ENCODE measurements at regions not wholly inside any gene's neighbourhood (a gene's known extent, or its start where the extent isn't known, plus 50 kb on each side); places are given as distances from the start of the nearest gene placed in this dataset.
A peak's percentile ranks its signal among the peaks of the same experiment; 100 is the strongest.

DNA sequence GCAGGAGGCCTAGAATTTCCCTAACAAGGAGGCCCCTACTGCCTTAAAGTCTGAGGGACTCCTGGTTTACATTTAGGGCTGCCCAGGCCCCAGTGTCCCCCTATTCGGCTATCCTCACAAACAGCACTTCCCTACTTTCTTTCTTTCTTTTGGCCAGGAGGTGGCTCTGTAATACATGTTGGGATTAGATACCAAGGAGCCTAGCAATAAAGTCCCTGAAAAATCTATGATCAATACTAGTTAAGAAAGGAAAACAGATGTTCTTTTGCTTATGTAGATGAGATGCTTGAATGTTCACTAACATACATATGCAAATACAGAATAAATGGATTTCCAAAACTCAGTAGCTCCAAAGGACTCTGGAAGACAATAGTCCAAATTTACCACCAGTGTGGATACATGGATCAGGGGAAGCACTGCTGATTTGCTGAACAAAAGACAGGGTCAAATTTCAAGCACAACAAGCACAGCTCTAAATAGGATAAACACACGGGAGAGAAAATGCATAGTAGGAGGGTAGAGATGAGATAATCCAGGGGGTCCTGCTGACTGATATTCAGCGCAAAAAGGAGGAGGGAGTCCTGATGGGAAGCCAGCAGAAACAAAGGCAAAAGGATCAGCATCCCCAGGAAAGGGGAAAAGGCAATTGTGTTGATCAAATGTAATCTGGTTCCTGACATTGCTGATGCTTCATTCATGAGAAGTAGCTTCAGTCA, 240.0 kb downstream of the NUF2 start:
- TF ChIP-seq CTCF (IDR thresholded peaks at IDR 0.05) (peak in 1 of 3 donors; percentile 39), POLR2A (IDR thresholded peaks at IDR 0.05) (no peak), POLR2AphosphoS5 (IDR thresholded peaks at IDR 0.05) (no peak)
- intact Hi-C loops (cut with DNase I; ENCODE audit: low total_unique reads): no loop called here
- Histone ChIP-seq H3K9me3 (no peaks in the 10 kb centered on the region), H3K36me3 (no peaks in the 10 kb centered on the region), H3K27ac (no peak overlapping the region), H3K4me3 (no peak overlapping the region), H3K4me1 (no peaks in the 10 kb centered on the region), H3K27me3 (no peaks in the 10 kb centered on the region)
- no peak for DNase-seq (ENCODE audit: low spot score in 2 of 2)

GRCh38 chr1:163562355-163562754, 240.6 kb downstream of the NUF2 start:
- Histone ChIP-seq H3K4me3 (no peak overlapping the region), H3K27ac (no peak overlapping the region), H3K9me3 (no peaks in the 10 kb centered on the region), H3K36me3 (no peaks in the 10 kb centered on the region), H3K4me1 (no peaks in the 10 kb centered on the region), H3K27me3 (no peaks in the 10 kb centered on the region)
- intact Hi-C loops (cut with DNase I; ENCODE audit: low total_unique reads): no loop called here
- DNase-seq (ENCODE audit: low spot score in 2 of 2): no peak
- no peak for TF ChIP-seq POLR2A (IDR thresholded peaks at IDR 0.05)
- no peak for TF ChIP-seq POLR2AphosphoS5 (IDR thresholded peaks at IDR 0.05)
- no peak for TF ChIP-seq CTCF (IDR thresholded peaks at IDR 0.05)

GRCh38 chr1:163565166-163565565, 243.4 kb downstream of the NUF2 start:
- intact Hi-C loops (cut with DNase I; ENCODE audit: low total_unique reads): no loop called here
- Histone ChIP-seq H3K4me3 (no peak overlapping the region), H3K36me3 (no peaks in the 10 kb centered on the region), H3K4me1 (no peaks in the 10 kb centered on the region), H3K9me3 (no peaks in the 10 kb centered on the region), H3K27ac (no peak overlapping the region), H3K27me3 (no peaks in the 10 kb centered on the region)
- TF ChIP-seq POLR2AphosphoS5 (IDR thresholded peaks at IDR 0.05) (no peak), CTCF (IDR thresholded peaks at IDR 0.05) (no peak), POLR2A (IDR thresholded peaks at IDR 0.05) (no peak)
- DNase-seq (ENCODE audit: low spot score in 2 of 2): no peak

- H3K4me3 ChIP-seq: no peak overlapping the region
- TF ChIP-seq POLR2AphosphoS5 (IDR thresholded peaks at IDR 0.05) (no peak), CTCF (IDR thresholded peaks at IDR 0.05) (no peak), POLR2A (IDR thresholded peaks at IDR 0.05) (no peak)
- H3K36me3 ChIP-seq: no peaks in the 10 kb centered on the region
- H3K27me3 ChIP-seq: no peaks in the 10 kb centered on the region
- DNase-seq (ENCODE audit: low spot score in 2 of 2): no peak
- no peaks in the 10 kb centered on the region for H3K4me1 ChIP-seq
- intact Hi-C loops (cut with DNase I; ENCODE audit: low total_unique reads): no loop called here
- H3K9me3 ChIP-seq: no peaks in the 10 kb centered on the region
- H3K27ac ChIP-seq: no peak overlapping the region
Measured at GRCh38 chr1:163570071-163570470, 248.3 kb downstream of the NUF2 start.

DNA sequence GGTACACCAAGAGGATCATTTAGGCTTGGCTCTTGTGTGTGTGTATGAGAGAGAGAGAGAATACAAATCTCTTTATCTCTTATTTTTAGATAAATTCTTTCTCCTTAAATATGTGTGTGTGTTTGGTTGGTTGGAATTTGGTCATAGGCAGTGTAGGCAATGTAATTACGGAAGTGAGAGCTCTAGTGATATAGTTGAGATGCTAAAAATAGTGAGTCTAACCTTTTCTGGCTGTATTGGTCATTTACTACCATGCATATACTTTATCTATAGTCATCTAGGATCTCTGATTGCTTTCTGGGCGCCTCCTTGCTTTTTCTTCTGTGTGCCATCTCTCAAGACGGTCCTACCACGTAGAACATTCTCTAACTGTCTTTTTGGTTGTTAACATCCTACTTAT, 250.2 kb downstream of the NUF2 start:
- DNase-seq (ENCODE audit: low spot score in 2 of 2): no peak
- Histone ChIP-seq H3K27ac (no peak overlapping the region), H3K4me3 (no peak overlapping the region), H3K36me3 (no peaks in the 10 kb centered on the region), H3K4me1 (no peaks in the 10 kb centered on the region), H3K27me3 (no peaks in the 10 kb centered on the region), H3K9me3 (no peaks in the 10 kb centered on the region)
- no peak for TF ChIP-seq POLR2AphosphoS5 (IDR thresholded peaks at IDR 0.05)
- no peak for TF ChIP-seq POLR2A (IDR thresholded peaks at IDR 0.05)
- TF ChIP-seq CTCF (IDR thresholded peaks at IDR 0.05): no peak
- intact Hi-C loops (cut with DNase I; ENCODE audit: low total_unique reads): no loop called here
